ENCODE measurements at regions not wholly inside any gene's neighbourhood (a gene's known extent, or its start where the extent isn't known, plus 50 kb on each side); places are given as distances from the start of the nearest gene placed in this dataset.

DNA sequence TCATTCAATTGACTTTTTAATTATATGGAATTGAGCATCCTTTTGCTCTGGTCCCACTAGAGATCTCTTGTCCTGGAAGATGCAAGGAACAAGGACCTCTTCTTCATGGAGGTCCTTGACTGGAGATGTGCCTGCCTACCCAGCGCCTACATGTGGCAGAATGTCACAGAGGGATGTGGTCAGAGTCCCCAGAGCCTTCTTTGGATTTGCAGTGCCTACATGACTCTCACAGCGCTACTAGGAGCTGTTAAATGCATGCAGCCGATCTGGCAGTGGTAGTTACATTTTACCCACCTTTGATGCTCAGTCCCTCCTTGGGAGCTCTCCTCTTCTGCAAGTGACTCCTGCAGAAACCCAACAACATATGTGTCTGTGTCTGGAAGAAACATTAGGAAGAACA lies 51.9 kb upstream of the ADTRP start:
- H3K27ac ChIP-seq (ENCODE audit: low read depth, low read length): no peak overlapping the region
- no peak overlapping the region for H3K9ac ChIP-seq (ENCODE audit: low read length)
- no peaks in the 10 kb centered on the region for H3K36me3 ChIP-seq (ENCODE audit: insufficient read depth, low read length)
- H3K9me3 ChIP-seq (ENCODE audit: insufficient read depth, low read depth, low read length): no peaks in the 10 kb centered on the region
- H3K36me3 Mint-ChIP-seq (ENCODE audit: low read depth, unreplicated experiment): no peaks in the 10 kb centered on the region
- H3K79me2 ChIP-seq (ENCODE audit: insufficient read depth, low read length): no peaks in the 10 kb centered on the region
- H2AFZ ChIP-seq (ENCODE audit: low read depth, low read length): no peak overlapping the region
- H3K9me3 Mint-ChIP-seq (ENCODE audit: unreplicated experiment): peaks cover 3% of the 10 kb centered on the region
- peaks cover 2% of the 10 kb centered on the region for H3K4me1 Mint-ChIP-seq (ENCODE audit: low read depth, unreplicated experiment)
- H4K20me1 ChIP-seq (ENCODE audit: insufficient read depth, low read length): no peaks in the 10 kb centered on the region
- H3K27ac Mint-ChIP-seq (ENCODE audit: unreplicated experiment): no peak overlapping the region
- H3K4me3 ChIP-seq (ENCODE audit: insufficient read depth, low read depth, low read length): no peak overlapping the region
- H3K4me3 Mint-ChIP-seq (ENCODE audit: unreplicated experiment): no peak overlapping the region
- no peaks in the 10 kb centered on the region for H3K4me1 ChIP-seq (ENCODE audit: insufficient read depth, low read length)
- H3K27me3 Mint-ChIP-seq (ENCODE audit: low read depth, unreplicated experiment): peaks cover 5% of the 10 kb centered on the region
- no peak for TF ChIP-seq EZH2 (IDR thresholded peaks at IDR 0.05; ENCODE audit: insufficient read depth, low read length)
- TF ChIP-seq, protein P1, sequence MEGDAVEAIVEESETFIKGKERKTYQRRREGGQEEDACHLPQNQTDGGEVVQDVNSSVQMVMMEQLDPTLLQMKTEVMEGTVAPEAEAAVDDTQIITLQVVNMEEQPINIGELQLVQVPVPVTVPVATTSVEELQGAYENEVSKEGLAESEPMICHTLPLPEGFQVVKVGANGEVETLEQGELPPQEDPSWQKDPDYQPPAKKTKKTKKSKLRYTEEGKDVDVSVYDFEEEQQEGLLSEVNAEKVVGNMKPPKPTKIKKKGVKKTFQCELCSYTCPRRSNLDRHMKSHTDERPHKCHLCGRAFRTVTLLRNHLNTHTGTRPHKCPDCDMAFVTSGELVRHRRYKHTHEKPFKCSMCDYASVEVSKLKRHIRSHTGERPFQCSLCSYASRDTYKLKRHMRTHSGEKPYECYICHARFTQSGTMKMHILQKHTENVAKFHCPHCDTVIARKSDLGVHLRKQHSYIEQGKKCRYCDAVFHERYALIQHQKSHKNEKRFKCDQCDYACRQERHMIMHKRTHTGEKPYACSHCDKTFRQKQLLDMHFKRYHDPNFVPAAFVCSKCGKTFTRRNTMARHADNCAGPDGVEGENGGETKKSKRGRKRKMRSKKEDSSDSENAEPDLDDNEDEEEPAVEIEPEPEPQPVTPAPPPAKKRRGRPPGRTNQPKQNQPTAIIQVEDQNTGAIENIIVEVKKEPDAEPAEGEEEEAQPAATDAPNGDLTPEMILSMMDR (IDR thresholded peaks at IDR 0.05; ENCODE audit: insufficient read depth, low read depth, low read length): no peak
- H3K4me2 ChIP-seq (ENCODE audit: low read length): no peak overlapping the region
- no peaks in the 10 kb centered on the region for H3K27me3 ChIP-seq (ENCODE audit: insufficient read depth, low read length)
- no peak for FAIRE-seq
- no peak for DNase-seq (ENCODE audit: low read depth)

DNA sequence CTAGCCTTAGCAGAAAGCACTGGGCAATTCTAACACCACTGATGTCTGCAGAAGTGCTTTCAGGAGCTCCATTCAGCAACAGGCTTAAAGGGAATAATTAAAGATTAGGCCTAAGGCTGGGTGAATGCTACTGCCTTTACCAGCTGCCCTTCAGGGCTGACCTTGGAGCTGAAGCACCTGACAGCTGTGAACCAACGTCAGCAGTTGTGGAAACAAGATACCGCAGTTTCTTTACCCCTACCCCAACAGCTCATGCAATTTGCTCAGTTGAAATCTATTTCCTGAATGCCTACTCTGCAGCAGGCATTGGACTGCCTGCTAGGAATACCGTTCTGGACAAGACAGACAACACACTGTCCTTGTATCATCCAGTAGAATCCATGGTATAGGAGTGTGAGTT lies 51.5 kb upstream of the ADTRP start:
- Histone ChIP-seq H3K27me3 (ENCODE audit: insufficient read depth, low read length) (no peaks in the 10 kb centered on the region), H3K4me3 (ENCODE audit: insufficient read depth, low read depth, low read length) (no peak overlapping the region), H3K36me3 (ENCODE audit: insufficient read depth, low read length) (no peaks in the 10 kb centered on the region), H3K79me2 (ENCODE audit: insufficient read depth, low read length) (no peaks in the 10 kb centered on the region), H3K27ac (ENCODE audit: low read depth, low read length) (no peak overlapping the region), H3K9me3 (ENCODE audit: insufficient read depth, low read depth, low read length) (no peaks in the 10 kb centered on the region), H3K4me1 (ENCODE audit: insufficient read depth, low read length) (no peaks in the 10 kb centered on the region), H2AFZ (ENCODE audit: low read depth, low read length) (no peak overlapping the region), H3K9ac (ENCODE audit: low read length) (no peak overlapping the region), H3K4me2 (ENCODE audit: low read length) (no peak overlapping the region), H4K20me1 (ENCODE audit: insufficient read depth, low read length) (no peaks in the 10 kb centered on the region)
- Mint-ChIP-seq H3K36me3 (ENCODE audit: low read depth, unreplicated experiment) (no peaks in the 10 kb centered on the region), H3K27ac (ENCODE audit: unreplicated experiment) (no peak overlapping the region), H3K4me1 (ENCODE audit: low read depth, unreplicated experiment) (peaks cover 5% of the 10 kb centered on the region), H3K27me3 (ENCODE audit: low read depth, unreplicated experiment) (peaks cover 5% of the 10 kb centered on the region), H3K9me3 (ENCODE audit: unreplicated experiment) (peaks cover 3% of the 10 kb centered on the region), H3K4me3 (ENCODE audit: unreplicated experiment) (no peak overlapping the region)
- DNase-seq (ENCODE audit: low read depth) (no peak), FAIRE-seq (no peak)
- TF ChIP-seq, protein P1 (IDR thresholded peaks at IDR 0.05; ENCODE audit: insufficient read depth, low read depth, low read length): no peak

DNA sequence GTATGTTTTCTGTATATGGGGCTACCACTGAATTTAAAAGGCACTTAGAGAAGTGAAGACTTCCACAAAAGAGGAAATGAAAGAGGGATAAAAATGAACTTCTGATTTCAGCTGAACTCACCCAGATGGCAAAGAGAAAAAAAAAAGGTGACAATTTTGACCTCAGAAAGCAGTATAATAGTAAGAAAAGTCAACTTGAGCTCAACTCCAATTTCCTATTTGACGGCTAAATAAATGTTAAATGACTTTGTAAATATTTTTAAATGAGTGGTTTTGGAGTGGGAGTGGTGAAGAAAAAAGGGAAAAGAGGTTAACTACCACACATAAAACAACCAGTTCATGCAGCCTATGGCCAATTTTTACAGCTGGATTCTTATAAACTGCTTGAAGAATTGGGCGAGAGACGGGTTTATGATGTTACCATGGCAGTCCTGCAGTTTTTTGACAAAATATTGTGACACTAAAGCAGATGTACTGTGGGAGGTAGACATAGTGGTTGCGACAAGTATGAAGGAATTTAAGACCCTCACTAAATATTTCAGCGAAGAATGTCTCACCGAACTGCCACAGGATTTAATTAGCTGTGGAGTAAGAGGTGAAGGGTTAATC lies 49.8 kb upstream of the ADTRP start:
- Mint-ChIP-seq H3K27ac (ENCODE audit: unreplicated experiment) (no peak overlapping the region), H3K4me3 (ENCODE audit: unreplicated experiment) (no peak overlapping the region), H3K36me3 (ENCODE audit: low read depth, unreplicated experiment) (no peaks in the 10 kb centered on the region), H3K4me1 (ENCODE audit: low read depth, unreplicated experiment) (peaks cover 7% of the 10 kb centered on the region), H3K27me3 (ENCODE audit: low read depth, unreplicated experiment) (peaks cover 5% of the 10 kb centered on the region), H3K9me3 (ENCODE audit: unreplicated experiment) (peaks cover 3% of the 10 kb centered on the region)
- Histone ChIP-seq H3K4me1 (ENCODE audit: insufficient read depth, low read length) (no peaks in the 10 kb centered on the region), H2AFZ (ENCODE audit: low read depth, low read length) (no peak overlapping the region), H4K20me1 (ENCODE audit: insufficient read depth, low read length) (no peaks in the 10 kb centered on the region), H3K79me2 (ENCODE audit: insufficient read depth, low read length) (no peaks in the 10 kb centered on the region), H3K36me3 (ENCODE audit: insufficient read depth, low read length) (no peaks in the 10 kb centered on the region), H3K27ac (ENCODE audit: low read depth, low read length) (no peak overlapping the region), H3K9me3 (ENCODE audit: insufficient read depth, low read depth, low read length) (no peaks in the 10 kb centered on the region), H3K4me3 (ENCODE audit: insufficient read depth, low read depth, low read length) (no peak overlapping the region), H3K4me2 (ENCODE audit: low read length) (no peak overlapping the region), H3K9ac (ENCODE audit: low read length) (no peak overlapping the region), H3K27me3 (ENCODE audit: insufficient read depth, low read length) (no peaks in the 10 kb centered on the region)
- DNase-seq (ENCODE audit: low read depth) (no peak), FAIRE-seq (no peak)
- TF ChIP-seq EZH2 (IDR thresholded peaks at IDR 0.05; ENCODE audit: insufficient read depth, low read length): no peak
